IMR-90 (cell line): ENCODE measurements at regions not wholly inside any gene's neighbourhood (a gene's known extent, or its start where the extent isn't known, plus 50 kb on each side); places are given as distances from the start of the nearest gene placed in this dataset.

ENCODE experiments used
- ATAC-seq: fragments of 200-7000 bp; cut with Tn5 transposase; 2 replicates; pipeline ENCODE4 v1.9.1; 2020; ENCODE audit warnings: low read depth, mild to moderate bottlenecking, moderate library complexity
- BruUV-seq: library from RNA; stranded (reverse); fragments of 400-500 nt; replicated peaks from 2 replicates; lab custom pipeline; 2021; lab: Mats Ljungman, UMichigan
- CTCF ChIA-PET: fragments of 300-600 bp; formaldehyde crosslinking; extraction: SDS; loops from one replicate; lab custom pipeline; 2021; ENCODE audit warnings: antibody characterized with exemption; lab: Yijun Ruan, JAX
- POLR2A ChIA-PET: fragments of 300-600 bp; sonication (Branson Sonifier 250); formaldehyde crosslinking; loops from one replicate; lab custom pipeline; 2022; ENCODE audit warnings: antibody characterized with exemption; ENCODE audit not compliant: unreplicated experiment; lab: Charles Lee
- DNase-seq: peaks from one replicate; pipeline ENCODE4 v3.0.0; 2013
- H2AFZ ChIP-seq: replicated peaks from 2 replicates; pipeline ENCODE3; 2013; ENCODE audit warnings: low read length, mild to moderate bottlenecking; ENCODE audit not compliant: poor library complexity
- H2AK5ac ChIP-seq: 2 replicates; pipeline ENCODE4 v1.6.1; 2013; ENCODE audit warnings: low read depth, low read length, inconsistent platforms
- H2AK9ac ChIP-seq: replicated peaks from 2 replicates; pipeline ENCODE3; 2013; ENCODE audit warnings: mild to moderate bottlenecking, low read depth, low read length, moderate library complexity; ENCODE audit not compliant: poor library complexity
- H2BK120ac ChIP-seq: 2 replicates; pipeline ENCODE4 v1.6.1; 2013; ENCODE audit warnings: low read depth, low read length, inconsistent platforms
- H2BK15ac ChIP-seq: 3 replicates; pipeline ENCODE4 v1.6.1; 2013; ENCODE audit warnings: low read depth, low read length, inconsistent platforms
- H2BK20ac ChIP-seq: 2 replicates; pipeline ENCODE4 v1.6.1; 2013; ENCODE audit warnings: low read depth, mild to moderate bottlenecking, inconsistent platforms, low read length, moderate library complexity
- H2BK5ac ChIP-seq: 2 replicates; pipeline ENCODE4 v1.6.1; 2013; ENCODE audit warnings: mild to moderate bottlenecking, low read depth, low read length, inconsistent platforms; ENCODE audit not compliant: poor library complexity, severe bottlenecking
- H3K14ac ChIP-seq: replicated peaks from 2 replicates; pipeline ENCODE4 v1.6.1; 2013; ENCODE audit warnings: low read depth, low read length, inconsistent platforms
- H3K18ac ChIP-seq: 2 replicates; pipeline ENCODE4 v1.6.1; 2013; ENCODE audit warnings: low read depth, low read length, control low read depth
- H3K23ac ChIP-seq: 2 replicates; pipeline ENCODE4 v1.6.1; 2013; ENCODE audit warnings: low read depth, low read length, inconsistent platforms
- H3K27ac ChIP-seq: 2 replicates; pipeline ENCODE4 v1.5.1; 2013; ENCODE audit warnings: mild to moderate bottlenecking, control low read depth, low read length; ENCODE audit not compliant: insufficient read depth
- H3K27me3 ChIP-seq: 2 replicates; pipeline ENCODE4 v1.6.1; 2013; ENCODE audit warnings: low read length; ENCODE audit not compliant: control insufficient read depth, insufficient read depth
- H3K36me3 ChIP-seq: 2 replicates; pipeline ENCODE4 v1.6.1; 2013; ENCODE audit warnings: low read length, mixed read lengths; ENCODE audit not compliant: control insufficient read depth, insufficient read depth
- H3K4ac ChIP-seq: 2 replicates; pipeline ENCODE4 v1.6.1; 2013; ENCODE audit warnings: low read depth, low read length, inconsistent platforms
- H3K4me1 ChIP-seq: 2 replicates; pipeline ENCODE4 v1.6.1; 2013; ENCODE audit warnings: low read length, mixed read lengths; ENCODE audit not compliant: control insufficient read depth, insufficient read depth
- H3K4me2 ChIP-seq: 2 replicates; pipeline ENCODE4 v1.6.1; 2013; ENCODE audit warnings: low read depth, mild to moderate bottlenecking, control low read depth, low read length, moderate library complexity
- H3K4me3 ChIP-seq: 2 replicates; pipeline ENCODE4 v1.5.1; 2013; ENCODE audit warnings: low read depth, mild to moderate bottlenecking, control low read depth, low read length, moderate library complexity; ENCODE audit not compliant: insufficient read depth
- H3K56ac ChIP-seq: 2 replicates; pipeline ENCODE4 v1.6.1; 2013; ENCODE audit warnings: low read length, inconsistent platforms; ENCODE audit not compliant: insufficient read depth; ENCODE audit errors: extremely low read depth
- H3K79me1 ChIP-seq, 2 experiments: 2 replicates each; pipeline ENCODE4 v1.6.1; 2013; ENCODE audit warnings: low read length in 2 of 2, inconsistent platforms in 1 of 2, low read depth in 1 of 2
- H3K9ac ChIP-seq: 2 replicates; pipeline ENCODE4 v1.6.1; 2013; ENCODE audit warnings: low read depth, low read length, control low read depth
- H3K9me1 ChIP-seq: 2 replicates; pipeline ENCODE4 v1.6.1; 2013; ENCODE audit warnings: low read length, inconsistent platforms; ENCODE audit not compliant: insufficient read depth
- H3K9me3 ChIP-seq: 2 replicates; pipeline ENCODE4 v1.6.1; 2013; ENCODE audit warnings: low read length; ENCODE audit not compliant: control insufficient read depth, insufficient read depth
- H4K20me1 ChIP-seq: 2 replicates; pipeline ENCODE4 v1.6.1; 2013; ENCODE audit warnings: low read length, inconsistent platforms; ENCODE audit not compliant: insufficient read depth
- H4K5ac ChIP-seq: 2 replicates; pipeline ENCODE4 v1.6.1; 2013; ENCODE audit warnings: mild to moderate bottlenecking, low read depth, low read length, control low read depth
- H4K8ac ChIP-seq, 2 experiments: 2 replicates each; pipeline ENCODE4 v1.6.1; 2013; ENCODE audit warnings: low read depth in 2 of 2, low read length in 2 of 2, control low read depth in 1 of 2, inconsistent platforms in 1 of 2
- H4K91ac ChIP-seq: 2 replicates; pipeline ENCODE4 v1.6.1; 2013; ENCODE audit warnings: low read depth, low read length, inconsistent platforms; ENCODE audit not compliant: insufficient read depth
- BHLHE40 ChIP-seq: fragments of 150-350 bp; IDR thresholded peaks from 2 replicates; pipeline ENCODE4 v1.6.1; 2016; ENCODE audit warnings: mild to moderate bottlenecking, low read depth, low read length
- CEBPB ChIP-seq: IDR thresholded peaks from 2 replicates; pipeline ENCODE4 v1.6.1; 2012; ENCODE audit warnings: low read depth, low read length, improper control_type of control experiment
- CHD1 ChIP-seq: IDR thresholded peaks from 2 replicates; pipeline ENCODE4 v1.6.1; 2012; ENCODE audit warnings: low read depth, low read length, improper control_type of control experiment
- FOS ChIP-seq: fragments of 150-350 bp; IDR thresholded peaks from 2 replicates; pipeline ENCODE4 v1.6.1; 2016; ENCODE audit warnings: low read depth, low read length
- MAFK ChIP-seq: IDR thresholded peaks from 2 replicates; pipeline ENCODE4 v1.6.1; 2012; ENCODE audit warnings: low read depth, low read length, improper control_type of control experiment
- MAZ ChIP-seq: IDR thresholded peaks from 2 replicates; pipeline ENCODE4 v1.6.1; 2012; ENCODE audit warnings: low read depth, mild to moderate bottlenecking, low read length, improper control_type of control experiment, moderate library complexity, borderline replicate concordance
- NFE2L2 ChIP-seq: fragments of 150-350 bp; IDR thresholded peaks from 2 replicates; pipeline ENCODE4 v1.6.1; 2016; ENCODE audit warnings: low read depth, mild to moderate bottlenecking, low read length
- RAD21 ChIP-seq: IDR thresholded peaks from 2 replicates; pipeline ENCODE4 v1.6.1; 2012; ENCODE audit warnings: low read length, improper control_type of control experiment
- RCOR1 ChIP-seq: IDR thresholded peaks from 2 replicates; pipeline ENCODE4 v1.6.1; 2012; ENCODE audit warnings: mild to moderate bottlenecking, low read length, improper control_type of control experiment; ENCODE audit not compliant: insufficient replicate concordance
- RFX5 ChIP-seq: IDR thresholded peaks from 2 replicates; pipeline ENCODE4 v1.8.0; 2012; ENCODE audit warnings: low read depth, mild to moderate bottlenecking, low read length, moderate library complexity
- USF2 ChIP-seq: fragments of 150-350 bp; IDR thresholded peaks from 2 replicates; pipeline ENCODE4 v1.6.1; 2017; ENCODE audit warnings: mild to moderate bottlenecking, antibody characterized with exemption, low read length, low read depth
- WGBS, 2 experiments: methylation state at CpG; one replicate each; pipeline versions ENCODE4 v1.1.5 to v1.1.7; 2013; ENCODE audit warnings: missing lambda C conversion rate in 2 of 2; ENCODE audit not compliant: insufficient read length in 1 of 2; ENCODE audit errors: extremely low coverage in 2 of 2; 5-methylcytosine and 5-hydroxymethylcytosine counted together
- dilution Hi-C: fragments of 300-500 bp; cut with HindIII; formaldehyde crosslinking; loops from one replicate; pipeline ENCODE4 v1.14.3; 2018; ENCODE audit warnings: low sequenced_read_pairs; ENCODE audit not compliant: unreplicated experiment
- in situ Hi-C: fragments of 300-500 bp; cut with MboI; formaldehyde crosslinking; loops from 3 replicates; pipeline ENCODE4 v1.14.3; 2019; ENCODE audit warnings: low sequenced_read_pairs, inconsistent platforms, mixed read lengths
- intact Hi-C: fragments of 100-400 bp; cut with micrococcal nuclease; formaldehyde crosslinking; loops from 2 replicates; pipeline ENCODE4 v1.10.0; 2022
- TF ChIP-seq, protein P1 (sequence below): conservative IDR thresholded peaks from 2 replicates; pipeline ENCODE4 v1.5.1; 2012; ENCODE audit warnings: mild to moderate bottlenecking, low read depth, low read length, improper control_type of control experiment

- Histone ChIP-seq H3K9ac (no peak overlapping the region), H3K36me3 (no peaks in the 10 kb centered on the region), H4K5ac (no peak overlapping the region), H3K4me3 (no peak overlapping the region), H3K23ac (no peak overlapping the region), H3K56ac (no peak overlapping the region), H3K9me1 (no peaks in the 10 kb centered on the region), H3K18ac (no peak overlapping the region), H2AK9ac (no peak overlapping the region), H2AFZ (no peak overlapping the region), H3K9me3 (no peaks in the 10 kb centered on the region), H3K4me2 (no peak overlapping the region), H4K8ac (no peak overlapping the region), H4K91ac (no peak overlapping the region), H4K20me1 (no peaks in the 10 kb centered on the region), H2BK15ac (no peak overlapping the region), H3K27me3 (no peaks in the 10 kb centered on the region; the same call in 1 of the 2 replicates), H2AK5ac (no peak overlapping the region), H3K27ac (no peak overlapping the region), H2BK120ac (no peak overlapping the region), H3K4me1 (peaks cover 5% of the 10 kb centered on the region; the same call in 1 of the 2 replicates), H3K4ac (no peak overlapping the region), H2BK20ac (no peak overlapping the region), H2BK5ac (no peak overlapping the region), H3K79me1 (no peaks in the 10 kb centered on the region), H3K14ac (no peak overlapping the region)
- in situ Hi-C loops: no loop called here
- DNase-seq (no peak), ATAC-seq (no peak)
- TF ChIP-seq MAFK (no peak), CEBPB (no peak), RCOR1 (no peak), USF2 (no peak), RFX5 (no peak), MAZ (no peak), RAD21 (no peak), FOS (no peak), BHLHE40 (no peak), NFE2L2 (no peak), CHD1 (no peak)
- TF ChIP-seq, protein P1, sequence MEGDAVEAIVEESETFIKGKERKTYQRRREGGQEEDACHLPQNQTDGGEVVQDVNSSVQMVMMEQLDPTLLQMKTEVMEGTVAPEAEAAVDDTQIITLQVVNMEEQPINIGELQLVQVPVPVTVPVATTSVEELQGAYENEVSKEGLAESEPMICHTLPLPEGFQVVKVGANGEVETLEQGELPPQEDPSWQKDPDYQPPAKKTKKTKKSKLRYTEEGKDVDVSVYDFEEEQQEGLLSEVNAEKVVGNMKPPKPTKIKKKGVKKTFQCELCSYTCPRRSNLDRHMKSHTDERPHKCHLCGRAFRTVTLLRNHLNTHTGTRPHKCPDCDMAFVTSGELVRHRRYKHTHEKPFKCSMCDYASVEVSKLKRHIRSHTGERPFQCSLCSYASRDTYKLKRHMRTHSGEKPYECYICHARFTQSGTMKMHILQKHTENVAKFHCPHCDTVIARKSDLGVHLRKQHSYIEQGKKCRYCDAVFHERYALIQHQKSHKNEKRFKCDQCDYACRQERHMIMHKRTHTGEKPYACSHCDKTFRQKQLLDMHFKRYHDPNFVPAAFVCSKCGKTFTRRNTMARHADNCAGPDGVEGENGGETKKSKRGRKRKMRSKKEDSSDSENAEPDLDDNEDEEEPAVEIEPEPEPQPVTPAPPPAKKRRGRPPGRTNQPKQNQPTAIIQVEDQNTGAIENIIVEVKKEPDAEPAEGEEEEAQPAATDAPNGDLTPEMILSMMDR: no peak
- dilution Hi-C loops: no loop called here
- ChIA-PET POLR2A (no interaction called here), CTCF (interaction anchor here (0.7 kb wide), 1 partner anchor 11 kb away, joined by 3 read pairs; no protein-coding TSS in a partner anchor)
- 89 to 100% methylated on average over 1 of the region's 1 CpG for WGBS, 2 experiments
- intact Hi-C loops: loop anchor here (5.0 kb wide), 1 partner anchor 594 kb away; the partner anchor contains the start of gene ZNF608
- no TSS peak for BruUV-seq
These were observed 595.0 kb upstream of the ZNF608 start for GRCh38 chr5:125341436-125341835.
